IPS DF 4.7 (cell line): ENCODE measurements at regions not wholly inside any gene's neighbourhood (a gene's known extent, or its start where the extent isn't known, plus 50 kb on each side); places are given as distances from the start of the nearest gene placed in this dataset.
"Not testable (repeated sequence)": the region's sequence is repeated elsewhere in the genome, so short reads cannot be mapped to it uniquely, and the experiment has no call there.

Experiments
- DNase-seq: peaks from one replicate; pipeline ENCODE4 v3.0.0-alpha.2; 2013; ENCODE audit warnings: low spot score; ENCODE audit errors: extremely low read depth

DNA sequence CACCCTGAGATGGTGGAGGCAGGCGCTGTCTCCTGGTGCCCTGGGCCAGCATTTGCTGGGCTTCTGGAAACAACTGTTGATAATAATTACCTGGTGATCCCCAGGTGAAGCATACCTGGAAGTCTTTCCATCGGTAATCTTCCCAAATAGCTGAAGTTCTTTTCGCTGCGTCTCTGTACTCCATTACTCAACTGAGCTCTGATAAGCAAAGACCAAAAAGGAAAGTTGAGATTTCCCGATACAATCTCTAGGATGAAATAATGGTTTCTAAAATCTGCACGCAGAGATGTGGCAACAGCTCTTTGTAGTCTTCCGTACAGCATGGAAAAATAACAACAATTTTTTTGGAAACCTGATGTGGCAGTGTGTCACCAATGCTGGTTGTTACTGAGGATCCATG is 226.5 kb downstream of the GATA3 start:
- no peak for DNase-seq

DNA sequence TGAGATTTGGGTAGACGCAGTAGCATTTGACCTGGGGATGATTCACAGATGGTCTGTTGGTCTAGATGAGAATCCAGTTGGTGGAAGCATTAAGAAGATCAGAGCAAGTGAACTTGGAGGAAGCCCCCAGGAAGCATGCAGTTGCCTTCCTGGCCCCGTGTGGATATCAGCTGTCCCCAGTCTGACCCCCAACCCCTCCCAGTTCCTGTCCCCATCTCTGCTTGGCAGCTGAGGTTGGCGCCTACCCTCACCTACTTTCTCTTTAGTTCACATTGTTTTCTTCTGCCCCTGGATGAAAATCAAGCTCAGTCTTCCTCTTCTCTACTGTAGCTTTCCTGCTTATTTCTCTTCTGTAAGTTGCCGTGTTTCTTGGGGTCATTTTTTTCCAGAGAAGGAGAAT is 227.9 kb downstream of the GATA3 start:
- DNase-seq = no peak

DNA sequence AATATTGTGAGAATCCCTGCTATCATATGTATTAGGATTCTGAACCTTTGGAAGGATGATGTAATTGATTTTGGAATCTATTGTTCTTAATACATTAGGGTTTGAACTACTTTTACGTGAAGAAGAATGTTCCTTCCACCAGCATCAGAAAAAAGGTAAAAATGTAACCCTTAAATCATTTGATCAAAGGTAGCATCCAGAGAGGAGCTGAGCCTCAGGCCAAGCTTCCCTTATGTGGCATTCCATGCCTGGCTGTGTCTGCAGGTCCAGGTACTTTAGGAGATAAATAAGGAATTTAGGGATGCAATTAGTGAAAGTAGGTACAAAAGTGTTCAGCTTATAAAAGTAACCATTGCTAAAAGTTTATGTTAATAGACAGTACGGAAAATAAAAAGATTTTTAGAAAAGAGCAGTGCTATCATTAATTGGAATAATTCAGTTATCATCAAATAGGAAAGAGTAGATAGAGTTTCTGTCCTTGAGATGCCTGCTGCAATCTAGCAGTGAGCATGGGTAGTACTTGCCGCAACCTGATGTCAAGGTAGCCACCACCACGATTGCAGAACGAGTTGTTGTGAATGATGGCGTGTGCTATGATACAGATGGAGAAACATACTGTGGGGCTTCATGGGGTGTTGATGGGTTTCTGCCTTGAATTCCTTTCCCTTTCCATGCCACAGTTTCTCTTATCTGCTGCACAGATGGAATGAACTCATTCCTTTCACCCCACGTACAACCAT is 228.8 kb downstream of the GATA3 start:
- no peak for DNase-seq

GRCh38 chr10:8283986-8284385 is 229.5 kb downstream of the GATA3 start:
- DNase-seq = no peak

DNA sequence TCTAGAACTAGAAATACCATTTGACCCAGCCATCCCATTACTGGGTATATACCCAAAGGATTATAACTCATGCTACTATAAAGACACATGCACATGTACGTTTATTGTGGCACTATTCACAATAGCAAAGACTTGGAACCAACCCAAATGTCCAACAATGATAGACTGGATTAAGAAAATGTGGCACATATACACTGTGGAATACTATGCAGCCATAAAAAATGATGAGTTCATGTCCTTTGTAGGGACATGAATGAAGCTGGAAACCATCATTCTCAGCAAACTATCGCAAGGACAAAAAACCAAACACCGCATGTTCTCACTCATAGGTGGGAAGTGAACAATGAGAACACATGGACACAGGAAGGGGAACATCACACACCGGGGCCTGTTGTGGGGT is 231.5 kb downstream of the GATA3 start:
- DNase-seq = not testable (repeated sequence)

DNA sequence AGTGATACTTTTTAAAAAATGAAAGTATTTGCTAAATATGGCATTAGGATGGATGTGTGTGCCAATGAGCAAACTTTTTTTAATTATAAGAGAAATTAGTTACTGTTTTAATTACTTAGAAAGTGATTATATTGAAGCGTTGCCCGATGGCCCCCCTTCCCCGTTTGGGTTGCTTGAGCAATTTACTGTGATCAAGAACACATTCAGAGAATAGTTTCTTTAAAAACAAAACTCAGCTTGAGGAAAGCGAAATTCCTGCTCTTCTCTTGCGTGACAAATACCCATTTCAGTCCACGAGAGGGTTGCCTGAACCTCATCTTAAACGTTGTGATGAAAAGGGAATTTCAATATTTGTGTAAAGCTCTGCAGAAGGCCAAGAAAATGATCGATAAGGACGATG is 234.1 kb downstream of the GATA3 start:
- no peak for DNase-seq

DNA sequence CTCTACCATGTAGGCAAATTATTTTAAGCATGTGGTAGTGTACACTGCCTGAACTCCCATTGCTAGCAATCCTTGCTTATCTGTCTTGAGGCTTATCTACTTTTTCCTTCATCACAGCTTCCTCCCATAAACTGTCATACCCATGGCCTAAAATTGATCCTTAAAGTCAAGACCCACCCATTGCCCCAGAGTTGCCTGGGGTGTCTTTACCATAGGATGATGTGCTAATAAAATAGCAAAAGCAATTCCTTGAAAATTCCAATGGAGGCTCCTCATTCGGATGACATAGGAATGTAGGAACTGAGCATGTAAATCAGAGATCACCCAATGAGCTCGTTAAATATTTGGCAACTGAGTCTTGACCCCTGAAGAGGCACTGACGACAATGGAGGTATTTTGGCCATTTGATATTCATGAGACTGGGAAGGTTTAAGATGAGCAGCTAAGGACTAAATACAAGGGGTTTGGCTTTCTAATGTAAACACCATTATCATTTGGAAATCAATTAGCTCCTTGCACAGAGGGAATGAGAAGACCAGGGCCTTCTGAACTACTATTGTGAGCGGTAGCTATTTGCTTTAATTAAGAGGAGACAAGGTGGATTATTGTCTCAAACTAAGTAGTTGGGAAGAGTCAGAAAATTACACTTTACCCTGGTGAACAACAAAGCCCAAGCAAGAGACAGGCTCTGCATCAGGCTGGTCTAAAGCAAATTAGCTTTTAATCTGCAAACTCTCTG is 234.9 kb downstream of the GATA3 start:
- DNase-seq = no peak

- no peak for DNase-seq
Observed at GRCh38 chr10:8294779-8295178, 240.3 kb downstream of the GATA3 start.

- no peak for DNase-seq
Observed at GRCh38 chr10:8295311-8295710, 240.8 kb downstream of the GATA3 start.

DNA sequence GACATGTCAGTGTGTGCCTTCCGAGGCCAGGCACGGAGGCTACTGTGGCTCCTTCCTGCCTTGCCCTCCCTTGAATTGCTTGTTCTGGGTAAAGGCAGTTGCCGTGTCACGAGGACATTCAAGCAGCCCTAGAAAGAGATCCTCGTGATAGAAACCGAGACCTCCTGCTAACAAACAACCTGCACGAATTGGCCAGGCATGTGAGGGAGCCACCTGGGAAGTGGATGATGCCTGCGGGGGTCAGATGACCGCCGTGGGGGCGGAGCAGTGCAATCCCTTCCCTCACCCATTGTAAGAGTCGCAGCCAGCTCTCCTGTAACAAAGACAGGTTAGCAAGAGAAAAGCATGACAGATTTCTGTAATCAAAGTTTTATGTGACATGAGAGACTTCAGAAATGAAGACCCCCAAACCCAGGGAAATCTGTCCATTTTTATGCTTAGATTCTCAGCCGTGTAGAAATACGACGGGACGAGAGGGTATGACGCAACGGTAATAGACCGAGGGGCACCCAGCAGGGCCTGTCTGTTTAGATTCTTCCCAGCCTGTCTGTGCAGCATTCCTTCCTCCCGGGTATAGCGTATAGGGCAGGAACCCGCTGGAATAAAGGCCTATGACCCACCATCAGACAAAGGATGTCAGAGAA is 241.7 kb downstream of the GATA3 start:
- no peak for DNase-seq

- DNase-seq = no peak
Observed at GRCh38 chr10:8296734-8297101, 242.2 kb downstream of the GATA3 start.

DNA sequence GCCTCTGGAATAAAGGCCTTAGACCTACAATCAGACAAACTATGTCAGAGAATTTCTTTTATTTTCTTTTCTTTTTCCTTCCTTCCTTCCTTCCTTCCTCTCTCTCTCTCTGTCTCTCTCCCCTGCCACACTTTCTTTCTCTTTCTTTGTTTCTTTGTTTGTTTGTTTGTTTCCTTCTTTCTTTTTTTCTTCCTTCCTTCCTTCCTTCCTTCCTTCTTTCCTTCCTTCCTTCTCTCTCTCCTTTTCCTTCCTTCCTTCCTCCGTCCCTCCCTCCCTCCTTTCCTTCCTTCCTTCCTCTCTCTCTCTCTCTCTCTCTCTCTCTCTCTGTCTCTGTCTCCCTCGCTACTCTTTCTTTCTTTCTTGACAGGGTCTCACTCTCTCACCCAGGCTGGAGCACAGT is 242.6 kb downstream of the GATA3 start:
- DNase-seq = no peak

GRCh38 chr10:8297959-8298358 is 243.5 kb downstream of the GATA3 start:
- no peak for DNase-seq

DNA sequence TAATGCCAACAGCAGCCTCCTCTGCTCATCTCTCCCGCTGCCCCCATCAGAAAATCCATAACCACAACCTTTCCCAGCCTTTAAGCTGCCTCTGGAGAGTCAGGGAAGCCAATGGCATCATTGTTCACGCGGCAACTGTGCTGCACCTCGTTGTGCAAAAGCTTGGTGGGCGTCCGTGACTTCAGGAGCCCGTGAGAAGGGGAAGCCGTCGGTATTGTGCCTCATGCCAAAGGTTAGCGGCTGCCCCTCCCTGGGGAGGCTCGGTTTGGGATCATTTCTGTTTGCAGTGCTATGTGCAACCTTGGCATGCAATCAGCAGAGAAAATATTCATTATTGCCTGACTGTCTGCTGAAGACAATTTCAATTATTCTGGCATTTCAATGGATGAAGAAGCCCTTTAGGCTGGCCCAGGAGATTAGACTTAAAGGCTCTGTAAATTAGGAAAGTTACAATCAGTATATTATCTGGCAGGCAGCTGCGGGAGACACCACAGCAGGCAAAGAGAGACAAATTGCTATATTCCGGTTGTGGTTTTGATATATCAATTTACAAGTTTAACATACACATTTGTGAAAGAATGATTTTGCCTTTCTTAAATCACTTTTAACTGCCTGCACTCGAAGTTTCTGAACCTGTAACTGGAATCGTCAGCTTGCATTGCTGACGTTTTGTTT is 244.5 kb downstream of the GATA3 start:
- DNase-seq = no peak

- no peak for DNase-seq
Observed at GRCh38 chr10:8300925-8301324, 246.4 kb downstream of the GATA3 start.

DNA sequence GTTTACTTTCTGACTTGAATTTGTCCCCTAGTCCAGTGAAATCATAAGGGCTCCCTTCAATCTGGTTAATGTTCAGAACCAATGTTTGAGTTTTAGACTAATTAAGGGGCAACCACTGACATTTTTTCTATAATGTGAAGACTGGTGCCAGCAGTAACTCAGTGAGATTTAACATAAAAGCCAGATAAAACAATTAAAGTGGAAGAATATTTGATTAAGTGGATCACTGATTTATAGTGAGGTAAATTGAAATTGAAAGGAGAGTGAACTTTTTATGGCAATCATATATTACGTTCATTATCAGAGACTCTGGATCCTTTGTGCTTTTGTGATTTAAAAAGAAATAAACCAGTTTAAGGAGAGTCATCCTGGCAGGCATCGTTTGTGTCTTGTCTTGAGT is 246.8 kb downstream of the GATA3 start:
- DNase-seq = no peak

GRCh38 chr10:8301831-8302230 is 247.3 kb downstream of the GATA3 start:
- no peak for DNase-seq

GRCh38 chr10:8302565-8302964 is 248.1 kb downstream of the GATA3 start:
- DNase-seq = no peak

- no peak for DNase-seq
Observed at GRCh38 chr10:8304861-8305260, 250.4 kb downstream of the GATA3 start.

DNA sequence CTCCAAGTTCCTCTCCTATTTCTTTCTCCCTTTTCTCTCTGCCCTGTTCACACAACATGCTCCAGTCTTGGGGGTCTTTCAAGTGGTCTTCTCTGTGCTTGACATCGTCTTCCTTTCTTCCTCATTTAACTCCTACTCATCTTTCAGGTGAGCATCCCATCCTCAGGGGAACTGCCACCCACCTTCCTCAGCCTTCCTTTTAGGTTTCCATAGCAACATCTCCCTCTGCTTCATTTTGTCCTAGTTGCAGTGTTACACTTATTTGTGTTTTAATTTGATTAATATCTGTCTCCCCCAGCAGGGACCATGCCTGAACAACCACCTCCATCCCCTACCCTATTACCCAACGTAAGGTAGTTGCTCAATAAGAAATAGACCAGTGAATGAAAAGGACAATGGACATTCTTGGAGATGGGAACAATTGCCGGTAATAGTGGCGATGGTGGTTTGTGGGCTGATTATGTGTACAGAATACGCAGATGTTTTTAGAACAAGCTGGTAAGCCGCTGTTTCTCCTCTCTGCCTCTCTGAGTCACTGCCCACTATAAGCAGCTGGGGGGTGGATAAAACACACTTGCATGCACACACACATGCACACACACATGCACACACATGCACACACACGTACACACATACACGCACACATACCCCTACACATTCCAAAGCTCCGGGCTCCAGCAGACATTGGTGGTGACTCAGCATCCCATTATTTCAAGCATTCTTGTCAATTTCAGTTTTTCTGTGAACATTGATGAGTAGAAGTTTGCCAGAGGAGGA is 251.6 kb downstream of the GATA3 start:
- DNase-seq = no peak

GRCh38 chr10:8306685-8307364 is 252.3 kb downstream of the GATA3 start:
- DNase-seq = no peak
